Endodermal cell (in vitro differentiated cells): ENCODE measurements at regions not wholly inside any gene's neighbourhood (a gene's known extent, or its start where the extent isn't known, plus 50 kb on each side); places are given as distances from the start of the nearest gene placed in this dataset.

Experiments used
- DNase-seq: peaks from one replicate; pipeline ENCODE4 v3.0.0-alpha.2; 2017
- H3K27ac ChIP-seq: 2 replicates; pipeline ENCODE4 v1.5.1; 2013; ENCODE audit warnings: mild to moderate bottlenecking, low read depth, low read length, moderate library complexity
- H3K27me3 ChIP-seq: 2 replicates; pipeline ENCODE4 v1.6.1; 2013; ENCODE audit warnings: mild to moderate bottlenecking, low read length, moderate library complexity; ENCODE audit not compliant: insufficient read depth, control insufficient read depth, poor library complexity, severe bottlenecking
- H3K36me3 ChIP-seq: 2 replicates; pipeline ENCODE4 v1.7.0; 2013; ENCODE audit warnings: mild to moderate bottlenecking, low read length, moderate library complexity; ENCODE audit not compliant: control insufficient read depth, insufficient read depth
- H3K4me1 ChIP-seq: one replicate; pipeline ENCODE4 v1.7.0; 2013; ENCODE audit warnings: low read length; ENCODE audit not compliant: control insufficient read depth, insufficient read depth
- H3K4me3 ChIP-seq: 2 replicates; pipeline ENCODE4 v1.5.1; 2013; ENCODE audit warnings: mild to moderate bottlenecking, low read length, moderate library complexity
- H3K9ac ChIP-seq: 2 replicates; pipeline ENCODE4 v1.6.1; 2013; ENCODE audit warnings: mild to moderate bottlenecking, low read length, moderate library complexity; ENCODE audit not compliant: poor library complexity, severe bottlenecking; ENCODE audit errors: extremely low read depth
- H3K9me3 ChIP-seq: 2 replicates; pipeline ENCODE4 v1.6.1; 2013; ENCODE audit warnings: mild to moderate bottlenecking, low read length, moderate library complexity; ENCODE audit not compliant: control insufficient read depth
- H3K27ac Mint-ChIP-seq: 2 replicates; pipeline ENCODE4 v1.8.0; 2020; ENCODE audit warnings: mixed read lengths
- H3K27me3 Mint-ChIP-seq: 2 replicates; pipeline ENCODE4 v1.8.0; 2021; ENCODE audit warnings: mild to moderate bottlenecking, mixed read lengths; ENCODE audit not compliant: insufficient read depth
- H3K36me3 Mint-ChIP-seq: 2 replicates; pipeline ENCODE4 v1.8.0; 2020; ENCODE audit warnings: low read depth, mixed read lengths
- H3K4me1 Mint-ChIP-seq: 2 replicates; pipeline ENCODE4 v1.8.0; 2020; ENCODE audit warnings: mixed read lengths
- H3K4me3 Mint-ChIP-seq: 2 replicates; pipeline ENCODE4 v1.8.0; 2020; ENCODE audit warnings: mild to moderate bottlenecking, moderate library complexity, mixed read lengths
- H3K9me3 Mint-ChIP-seq: 2 replicates; pipeline ENCODE4 v1.8.0; 2020; ENCODE audit warnings: mild to moderate bottlenecking, mixed read lengths
- CTCF ChIP-seq: fragments of 200-600 bp; sonication (generic); conservative IDR thresholded peaks from 2 replicates; pipeline ENCODE4 v1.5.0; 2021; ENCODE audit warnings: antibody characterized with exemption, mild to moderate bottlenecking
- WGBS, 2 experiments: methylation state at CpG; one replicate each; pipeline versions ENCODE4 v1.1.5 to v1.1.7; 2013; ENCODE audit warnings: missing lambda C conversion rate in 2 of 2, mixed read lengths in 1 of 2; ENCODE audit not compliant: insufficient coverage in 1 of 2, insufficient read length in 1 of 2; 5-methylcytosine and 5-hydroxymethylcytosine counted together

- no peak for TF ChIP-seq CTCF
- no peaks in the 10 kb centered on the region for H3K36me3 ChIP-seq
- Mint-ChIP-seq H3K4me3 (no peak overlapping the region), H3K27me3 (peaks cover 2% of the 10 kb centered on the region), H3K27ac (no peak overlapping the region), H3K4me1 (peaks cover 14% of the 10 kb centered on the region), H3K36me3 (no peaks in the 10 kb centered on the region), H3K9me3 (no peaks in the 10 kb centered on the region)
- H3K4me3 ChIP-seq = no peak overlapping the region
- no peaks in the 10 kb centered on the region for H3K9me3 ChIP-seq
- WGBS, 2 experiments = 92 to 96% methylated on average over 4 to 6 of the region's 6 CpGs
- no peak overlapping the region for H3K9ac ChIP-seq
- H3K27me3 ChIP-seq = no peaks in the 10 kb centered on the region
- DNase-seq = no peak
- peaks cover 3% of the 10 kb centered on the region for H3K4me1 ChIP-seq
- H3K27ac ChIP-seq = no peak overlapping the region
These were observed 114.1 kb downstream of the GXYLT1 start for GRCh38 chr12:42030588-42030987.

DNA sequence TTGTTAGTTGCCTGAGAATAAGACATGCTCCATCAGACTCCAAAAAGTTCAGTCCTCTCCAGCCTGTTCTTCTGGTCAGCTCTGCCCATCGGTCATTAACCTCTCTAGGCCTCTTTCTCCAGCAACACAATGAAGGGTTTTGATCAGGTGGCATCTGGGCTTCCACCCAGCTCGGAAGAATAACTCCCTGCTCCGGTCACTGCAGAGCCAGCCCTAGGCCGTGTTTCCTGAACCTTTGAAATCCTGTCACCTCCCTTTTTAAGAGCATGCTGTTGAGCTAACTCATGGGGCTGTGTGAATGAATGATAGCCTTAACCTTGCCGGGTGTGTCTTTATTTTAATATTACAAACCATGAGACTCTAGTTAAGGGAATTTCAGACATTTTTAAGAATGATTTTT is 117.1 kb downstream of the GXYLT1 start:
- Histone ChIP-seq H3K36me3 (no peaks in the 10 kb centered on the region), H3K9me3 (no peaks in the 10 kb centered on the region), H3K9ac (no peak overlapping the region), H3K4me3 (no peak overlapping the region), H3K27me3 (peaks cover 5% of the 10 kb centered on the region), H3K4me1 (peaks cover 3% of the 10 kb centered on the region), H3K27ac (no peak overlapping the region)
- 91 to 92% methylated on average over 2 to 5 of the region's 5 CpGs for WGBS, 2 experiments
- no peaks in the 10 kb centered on the region for H3K9me3 Mint-ChIP-seq
- no peak overlapping the region for H3K4me3 Mint-ChIP-seq
- H3K27ac Mint-ChIP-seq = no peak overlapping the region
- H3K36me3 Mint-ChIP-seq = no peaks in the 10 kb centered on the region
- TF ChIP-seq CTCF = no peak
- no peak for DNase-seq
- H3K4me1 Mint-ChIP-seq = peaks cover 17% of the 10 kb centered on the region
- peaks cover 22% of the 10 kb centered on the region for H3K27me3 Mint-ChIP-seq

GRCh38 chr12:42024495-42024830 is 120.2 kb downstream of the GXYLT1 start:
- no peak for TF ChIP-seq CTCF
- Histone ChIP-seq H3K4me1 (no peaks in the 10 kb centered on the region), H3K9me3 (no peaks in the 10 kb centered on the region), H3K27ac (no peak overlapping the region), H3K9ac (no peak overlapping the region), H3K4me3 (no peak overlapping the region), H3K27me3 (peaks cover 5% of the 10 kb centered on the region), H3K36me3 (no peaks in the 10 kb centered on the region)
- H3K36me3 Mint-ChIP-seq = no peaks in the 10 kb centered on the region
- peaks cover 11% of the 10 kb centered on the region for H3K4me1 Mint-ChIP-seq
- H3K4me3 Mint-ChIP-seq = no peak overlapping the region
- H3K27ac Mint-ChIP-seq = no peak overlapping the region
- WGBS, 2 experiments = 100% methylated on average over 1 of the region's 3 CpGs; no CpG with 5 or more reads in 1 of the 2 experiments
- H3K27me3 Mint-ChIP-seq = peaks cover 37% of the 10 kb centered on the region
- no peaks in the 10 kb centered on the region for H3K9me3 Mint-ChIP-seq
- no peak for DNase-seq
